GM12892 (cell line): ENCODE measurements at regions not wholly inside any gene's neighbourhood (a gene's known extent, or its start where the extent isn't known, plus 50 kb on each side); places are given as distances from the start of the nearest gene placed in this dataset.

Source experiments
- POLR2A ChIP-seq: IDR thresholded peaks from 2 replicates; pipeline ENCODE4 v1.6.1; 2011; ENCODE audit warnings: low read depth, low read length, control low read depth
- POLR2AphosphoS5 ChIP-seq: IDR thresholded peaks from 2 replicates; pipeline ENCODE4 v1.6.1; 2011; ENCODE audit warnings: low read depth, low read length, control low read depth

DNA sequence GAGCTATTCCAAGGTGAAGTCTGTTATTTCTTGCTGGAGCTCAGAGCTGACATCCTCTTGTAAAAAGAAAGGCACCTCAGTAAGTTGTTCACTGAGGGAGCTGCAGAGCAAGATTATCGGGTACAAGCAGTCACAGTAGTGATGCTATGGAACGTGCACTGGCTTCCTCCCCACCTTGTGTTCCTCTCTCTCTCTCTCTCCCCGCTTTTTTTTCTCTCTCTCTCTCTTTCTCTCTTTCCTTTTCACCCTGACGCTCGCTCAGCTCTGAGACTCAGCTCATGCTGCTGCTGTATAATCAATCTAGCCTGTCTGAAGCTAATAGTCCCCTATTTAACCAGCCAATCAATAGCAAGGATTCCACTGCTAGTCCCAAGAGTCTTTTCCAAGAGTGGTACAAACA lies 587.6 kb upstream of the CDH18 start:
- TF ChIP-seq POLR2A: no peak
- no peak for TF ChIP-seq POLR2AphosphoS5
